ENCODE measurements at regions not wholly inside any gene's neighbourhood (a gene's known extent, or its start where the extent isn't known, plus 50 kb on each side); places are given as distances from the start of the nearest gene placed in this dataset.

DNA sequence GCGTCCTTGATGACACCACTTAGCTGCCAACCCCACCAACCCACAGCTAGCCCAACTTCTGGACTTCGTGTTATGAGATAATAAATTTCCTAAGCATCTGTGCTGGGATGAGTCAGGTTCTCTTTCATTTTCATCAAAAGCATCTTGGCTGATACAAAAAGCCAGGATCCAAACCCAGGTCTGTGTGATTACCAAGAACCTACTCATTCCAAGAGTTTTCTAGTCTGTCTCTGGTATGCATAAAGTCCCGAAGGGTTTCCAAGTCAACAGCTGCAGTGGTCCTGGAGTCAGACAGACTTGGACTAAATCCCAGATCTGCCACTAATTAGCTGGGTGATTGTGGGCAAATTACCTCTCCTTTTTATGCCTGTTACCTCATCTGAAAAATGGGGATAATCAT lies 55.5 kb upstream of the SERP2 start:
- no peak for TF ChIP-seq POLR2A (IDR thresholded peaks at IDR 0.05)
- TF ChIP-seq, protein P1, sequence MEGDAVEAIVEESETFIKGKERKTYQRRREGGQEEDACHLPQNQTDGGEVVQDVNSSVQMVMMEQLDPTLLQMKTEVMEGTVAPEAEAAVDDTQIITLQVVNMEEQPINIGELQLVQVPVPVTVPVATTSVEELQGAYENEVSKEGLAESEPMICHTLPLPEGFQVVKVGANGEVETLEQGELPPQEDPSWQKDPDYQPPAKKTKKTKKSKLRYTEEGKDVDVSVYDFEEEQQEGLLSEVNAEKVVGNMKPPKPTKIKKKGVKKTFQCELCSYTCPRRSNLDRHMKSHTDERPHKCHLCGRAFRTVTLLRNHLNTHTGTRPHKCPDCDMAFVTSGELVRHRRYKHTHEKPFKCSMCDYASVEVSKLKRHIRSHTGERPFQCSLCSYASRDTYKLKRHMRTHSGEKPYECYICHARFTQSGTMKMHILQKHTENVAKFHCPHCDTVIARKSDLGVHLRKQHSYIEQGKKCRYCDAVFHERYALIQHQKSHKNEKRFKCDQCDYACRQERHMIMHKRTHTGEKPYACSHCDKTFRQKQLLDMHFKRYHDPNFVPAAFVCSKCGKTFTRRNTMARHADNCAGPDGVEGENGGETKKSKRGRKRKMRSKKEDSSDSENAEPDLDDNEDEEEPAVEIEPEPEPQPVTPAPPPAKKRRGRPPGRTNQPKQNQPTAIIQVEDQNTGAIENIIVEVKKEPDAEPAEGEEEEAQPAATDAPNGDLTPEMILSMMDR (IDR thresholded peaks at IDR 0.05): no peak
